Stimulated activated CD4-positive, alpha-beta T cell treated with anti-CD3 and anti-CD28 coated beads, Interleukin-1b, Interleukin-23, amount 100 ng/mL, for 24 hours (primary cell): ENCODE measurements at regions not wholly inside any gene's neighbourhood (a gene's known extent, or its start where the extent isn't known, plus 50 kb on each side); places are given as distances from the start of the nearest gene placed in this dataset.
"Not testable (repeated sequence)": the region's sequence is repeated elsewhere in the genome, so short reads cannot be mapped to it uniquely, and the experiment has no call there.

ENCODE experiments used
- DNase-seq, 4 experiments: peaks; one replicate each; pipeline ENCODE4 v3.0.0-alpha.2; 2020; ENCODE audit warnings: low read depth in 4 of 4, low spot score in 1 of 4

DNA sequence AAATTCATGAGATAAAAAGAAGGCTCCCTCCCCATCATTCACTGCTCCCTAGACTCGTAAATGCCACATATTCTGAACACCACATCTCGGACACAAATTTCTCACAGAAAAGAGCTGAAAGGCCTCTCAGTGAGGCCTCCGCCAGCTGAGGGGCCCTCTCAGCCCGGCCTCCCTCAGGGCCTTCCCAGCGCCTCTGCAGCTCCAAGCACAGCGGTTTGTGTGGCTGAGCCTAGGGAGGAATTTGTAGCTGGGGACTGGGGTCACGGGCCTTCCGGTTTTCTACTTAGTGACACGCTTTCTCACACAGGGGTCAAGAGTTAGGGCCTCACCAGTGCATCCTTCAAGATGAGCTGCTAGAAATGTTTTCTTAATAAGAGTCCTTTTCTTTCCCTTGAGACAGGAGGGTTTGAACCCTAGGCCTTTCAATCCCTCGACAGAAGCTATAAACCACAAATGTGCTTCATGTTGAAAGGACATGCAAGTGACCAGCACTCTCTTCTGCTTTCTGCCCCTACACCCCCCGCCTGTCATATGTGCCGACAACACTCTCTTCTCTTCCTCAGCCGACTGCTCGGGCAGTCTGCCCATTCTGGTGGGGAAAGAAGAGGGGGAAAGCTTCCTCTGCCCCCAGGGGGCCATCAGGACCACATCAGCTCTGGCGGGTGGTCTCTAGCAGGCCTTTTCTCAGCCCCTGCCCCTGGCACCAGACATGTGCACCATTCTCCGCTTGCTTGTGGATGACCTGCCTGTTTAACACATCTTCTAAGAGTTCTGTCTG, 104.9 kb downstream of the CHIC2 start:
- no peak for DNase-seq

- no peak for DNase-seq
These were observed 108.0 kb downstream of the CHIC2 start for GRCh38 chr4:53956454-53956853.

DNA sequence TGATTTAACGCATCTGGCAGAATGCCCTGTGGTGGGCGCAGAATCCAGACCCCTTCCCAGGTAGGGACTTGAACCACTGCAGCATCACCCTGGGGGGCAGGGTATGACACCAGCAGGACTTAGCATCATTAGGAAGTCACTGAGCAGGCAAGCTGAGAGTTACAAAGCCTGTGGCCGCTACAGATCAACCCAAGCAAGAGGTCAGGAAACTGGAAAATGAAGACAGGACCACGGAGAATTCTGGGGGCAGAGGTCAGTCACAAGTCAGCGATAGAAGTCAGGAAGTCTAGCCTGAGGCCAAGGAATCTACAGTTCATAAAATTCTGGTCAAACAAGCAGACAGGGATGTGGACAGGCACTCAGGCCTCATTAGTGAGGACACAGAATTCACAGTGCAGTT, 108.4 kb downstream of the CHIC2 start:
- DNase-seq = no peak

- no peak for DNase-seq
These were observed 113.0 kb downstream of the CHIC2 start for GRCh38 chr4:53951414-53951813.

DNA sequence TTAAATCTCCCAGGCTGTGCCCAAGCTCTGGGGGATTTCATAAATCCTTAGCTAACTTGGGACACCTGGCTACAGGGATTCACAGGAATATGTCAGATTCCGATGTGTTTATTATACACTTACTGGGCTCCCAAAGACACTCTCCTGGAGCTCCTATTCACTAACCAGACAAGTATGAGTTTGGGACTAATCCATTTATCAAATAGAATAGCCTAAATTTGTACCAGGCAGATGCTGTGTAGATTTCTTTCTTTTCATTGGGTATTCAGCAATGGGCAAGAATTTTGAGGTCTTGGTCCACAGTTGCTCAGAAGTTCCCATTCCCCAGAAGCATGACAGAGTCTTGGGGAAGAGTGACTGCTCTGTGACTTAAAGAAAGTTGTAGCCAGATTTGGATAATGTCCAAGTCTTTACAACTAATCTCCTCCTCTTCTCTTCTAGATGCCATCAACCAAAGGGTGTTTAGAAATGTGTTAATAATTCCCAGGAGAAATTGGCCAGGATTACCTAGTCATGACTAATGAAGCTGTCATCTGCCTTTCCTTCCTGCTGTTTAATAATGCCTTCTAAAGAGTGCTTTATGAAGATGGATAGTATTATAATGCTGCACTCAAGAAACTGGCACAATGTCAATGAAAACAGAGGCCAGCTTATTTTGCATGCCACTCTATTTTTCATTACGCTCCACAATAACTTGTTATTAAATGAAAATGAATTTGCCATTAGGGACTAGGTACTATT, 120.9 kb downstream of the CHIC2 start:
- no peak for DNase-seq

DNA sequence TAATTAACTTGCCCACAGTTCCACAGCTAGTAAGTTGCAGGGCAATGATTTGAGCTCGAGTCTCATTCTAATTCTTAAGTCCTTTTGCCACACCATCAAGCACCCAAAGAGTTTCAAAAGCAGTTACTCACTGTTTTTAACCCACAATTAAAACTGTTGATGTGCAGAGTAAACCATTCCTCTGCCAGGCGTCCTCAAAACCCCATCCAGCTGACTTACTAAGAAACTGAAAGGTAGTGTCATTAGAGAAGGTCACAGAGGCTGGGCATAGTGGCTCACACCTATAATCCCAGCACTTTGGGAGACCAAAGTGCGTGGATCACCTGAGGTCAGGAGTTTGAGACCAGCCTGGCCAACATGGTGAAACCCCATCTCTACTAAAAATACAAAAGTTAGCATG, 121.7 kb downstream of the CHIC2 start:
- no peak for DNase-seq

DNA sequence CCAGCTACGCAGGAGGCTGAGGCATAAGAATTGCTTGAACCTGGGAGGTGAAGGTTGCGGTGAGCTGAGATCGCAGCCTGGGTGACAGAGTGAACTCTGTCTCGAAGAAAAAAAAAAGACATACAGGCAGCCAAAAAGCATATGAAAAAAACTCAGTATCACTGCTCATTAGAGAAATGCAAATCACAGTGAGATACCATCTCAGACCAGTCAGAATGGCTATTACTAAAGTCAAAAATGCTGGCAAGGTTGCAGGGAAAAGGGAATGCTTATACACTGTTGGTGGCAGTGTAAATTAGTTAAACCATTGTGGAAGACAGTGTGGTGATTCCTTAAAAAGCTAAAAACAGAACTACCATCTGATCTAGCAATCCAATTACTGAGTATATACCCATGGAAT, 123.1 kb downstream of the CHIC2 start:
- no peak for DNase-seq

- DNase-seq = not testable (repeated sequence)
These were observed 124.5 kb downstream of the CHIC2 start for GRCh38 chr4:53939892-53940291.

GRCh38 chr4:53937918-53938317, 126.5 kb downstream of the CHIC2 start:
- no peak for DNase-seq

DNA sequence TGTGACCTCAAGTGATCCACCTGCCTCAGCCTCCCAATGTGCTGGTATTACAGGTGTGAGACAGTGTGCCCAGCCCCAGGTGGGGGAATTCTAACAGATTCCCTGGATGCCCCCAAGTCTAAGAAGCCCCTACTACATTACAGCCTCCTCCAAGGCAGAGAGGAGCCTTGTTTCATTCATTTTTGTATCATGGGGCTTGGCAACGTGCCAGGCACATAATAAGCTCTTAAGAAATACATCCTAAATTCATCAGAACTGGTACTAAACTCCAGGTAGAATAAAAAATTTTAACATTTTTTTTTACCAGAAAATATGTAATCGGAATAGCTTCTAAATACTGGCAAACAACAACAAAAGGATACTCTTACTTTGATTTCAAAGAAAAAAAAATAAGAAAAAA, 127.1 kb downstream of the CHIC2 start:
- DNase-seq = no peak

DNA sequence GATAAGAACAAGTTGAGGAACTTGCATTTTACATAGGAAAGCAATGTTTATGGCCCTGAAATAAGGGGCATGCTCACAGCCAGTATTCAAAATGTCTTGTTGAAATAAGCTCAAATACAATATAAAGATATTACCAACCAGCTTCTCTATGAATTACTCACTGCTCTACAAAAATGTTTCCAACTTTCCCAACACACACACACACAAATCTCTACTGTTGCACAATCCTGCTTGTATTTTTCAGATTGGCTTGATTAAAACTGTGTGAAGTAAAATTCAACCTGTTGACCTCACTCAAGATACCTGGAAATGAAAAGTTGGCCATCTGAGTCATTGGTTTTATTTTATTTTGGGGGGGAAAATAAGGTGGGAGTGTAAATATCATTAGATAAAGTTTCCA, 128.6 kb downstream of the CHIC2 start:
- no peak for DNase-seq

DNA sequence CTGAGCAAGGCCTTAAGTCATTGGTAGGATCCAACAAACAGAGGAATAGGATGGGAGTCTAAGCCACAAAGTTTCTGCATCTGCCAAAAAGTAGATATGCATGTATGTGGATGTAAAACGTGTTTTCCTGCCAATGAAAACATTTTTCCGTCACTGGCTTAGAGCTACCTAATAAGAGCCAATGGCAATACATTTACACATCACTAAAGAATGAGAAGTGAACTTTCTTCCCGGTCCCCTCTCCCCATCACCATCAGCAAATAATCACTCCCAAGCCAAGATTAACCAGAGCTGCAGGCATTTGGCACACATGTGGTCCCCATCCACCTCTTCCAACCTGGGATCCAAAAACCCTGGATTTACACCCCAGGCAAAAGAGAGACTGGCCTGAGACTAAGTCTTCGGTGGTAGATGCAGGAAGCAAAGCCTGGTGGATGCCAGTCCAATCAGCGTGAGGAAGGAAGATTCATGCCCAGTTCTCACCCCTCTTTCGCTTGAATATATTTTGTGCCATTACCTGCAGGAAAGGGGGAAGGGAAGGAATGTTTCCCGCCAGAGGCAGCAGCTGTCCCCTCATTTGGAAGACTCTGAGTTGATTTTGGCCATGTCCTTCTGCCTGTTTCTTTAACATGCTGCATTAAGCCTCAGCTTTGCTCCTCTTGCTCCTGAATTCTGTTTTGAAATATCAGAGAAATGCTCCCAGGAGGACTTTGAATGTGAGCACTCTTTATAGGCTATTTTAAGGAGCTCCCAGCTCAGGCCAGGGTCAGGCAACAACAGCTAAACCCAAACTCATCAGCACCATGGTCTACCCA, 131.4 kb downstream of the CHIC2 start:
- no peak for DNase-seq

DNA sequence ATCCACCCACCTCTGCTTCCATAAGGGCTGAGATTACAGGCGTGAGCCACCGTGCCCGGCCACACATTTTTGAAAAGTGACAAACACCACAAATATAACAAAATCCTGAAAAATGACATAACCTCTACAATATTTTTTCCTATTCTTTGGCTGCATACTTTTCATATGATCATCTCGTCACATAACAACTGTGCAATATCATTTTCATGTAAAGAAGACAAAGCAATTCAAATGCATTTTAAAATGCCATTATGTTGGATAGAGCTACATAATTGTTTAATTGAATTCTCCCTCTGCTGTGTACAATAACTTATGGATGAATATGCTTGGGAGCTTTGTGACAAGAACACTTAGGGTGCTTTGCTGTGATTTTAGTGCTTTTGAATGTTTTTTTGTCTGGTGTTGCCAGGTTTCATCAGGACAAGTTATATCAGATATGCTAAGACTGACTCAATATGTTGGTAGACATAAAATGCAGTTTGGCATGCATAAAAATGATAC, 132.9 kb downstream of the CHIC2 start:
- DNase-seq = no peak

- peak; percentile 20 to 41 (median 26) for DNase-seq
These were observed 134.2 kb downstream of the CHIC2 start for GRCh38 chr4:53929955-53930798.

DNA sequence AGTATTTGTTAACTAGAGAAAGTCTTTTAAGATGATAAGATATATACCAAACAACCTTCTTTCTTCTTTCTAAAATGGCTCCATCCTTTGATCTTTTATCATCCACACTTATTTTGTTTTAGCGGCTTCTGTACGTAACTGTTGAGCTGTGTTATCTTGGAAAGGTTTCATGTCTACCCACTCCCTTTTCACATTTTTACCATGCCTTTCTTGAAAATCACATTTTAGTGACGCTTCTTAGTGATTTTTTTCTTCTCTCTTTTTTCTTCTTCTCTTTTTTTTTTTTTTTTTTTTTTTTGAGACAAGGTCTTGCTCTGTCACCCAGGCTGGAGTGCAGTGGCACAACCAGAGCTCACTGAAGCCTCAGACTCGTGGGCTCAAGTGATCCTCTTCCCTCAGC, 135.1 kb downstream of the CHIC2 start:
- no peak for DNase-seq

DNA sequence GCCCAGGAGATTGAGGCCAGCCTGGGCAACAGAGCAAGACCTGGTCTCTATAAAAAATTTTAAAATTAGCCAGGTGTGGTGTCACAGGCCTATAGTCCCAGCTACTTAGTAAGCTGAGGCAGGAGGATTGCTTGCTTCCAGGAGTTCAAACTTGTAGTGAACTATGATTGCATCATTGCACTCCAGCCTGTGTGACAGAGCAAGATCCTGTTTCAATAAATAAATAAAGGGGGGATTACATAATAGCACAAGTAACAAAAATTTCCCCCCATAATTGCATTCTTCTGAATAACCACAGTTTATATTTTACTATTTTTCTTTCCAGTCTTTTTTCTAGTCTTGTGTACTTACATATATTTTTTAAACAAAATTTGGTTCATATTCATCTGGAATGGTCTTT, 135.6 kb downstream of the CHIC2 start:
- no peak for DNase-seq

GRCh38 chr4:53925050-53925605, 139.3 kb downstream of the CHIC2 start:
- DNase-seq = no peak

- DNase-seq = no peak
These were observed 139.9 kb downstream of the CHIC2 start for GRCh38 chr4:53924333-53925049.

DNA sequence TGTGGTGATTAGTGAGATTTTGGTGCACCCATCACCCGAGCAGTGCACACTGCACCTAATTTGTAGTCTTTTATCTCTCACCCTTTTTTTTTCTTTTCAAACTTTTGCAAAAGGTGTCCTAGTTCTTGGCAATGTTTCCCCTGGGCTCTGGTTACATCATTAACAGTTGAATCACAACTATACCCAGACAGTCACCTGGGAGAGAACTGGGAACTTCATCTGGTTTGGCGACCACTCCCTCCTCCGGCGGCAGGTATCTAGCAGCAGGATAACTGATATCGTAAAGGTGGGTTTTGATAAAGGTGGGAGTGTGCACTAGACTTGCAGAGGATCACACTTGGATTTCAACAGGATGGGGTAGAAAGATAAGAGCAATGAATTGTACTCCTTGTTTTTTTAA, 140.5 kb downstream of the CHIC2 start:
- DNase-seq = no peak

GRCh38 chr4:53921856-53922255, 142.5 kb downstream of the CHIC2 start:
- DNase-seq = no peak
